Erythroblast (primary cell): ENCODE measurements at regions not wholly inside any gene's neighbourhood (a gene's known extent, or its start where the extent isn't known, plus 50 kb on each side); places are given as distances from the start of the nearest gene placed in this dataset.

ENCODE experiments used
- GATA1 ChIP-seq: IDR thresholded peaks from 2 replicates; pipeline ENCODE4 v1.6.1; 2011; ENCODE audit warnings: low read depth, mild to moderate bottlenecking, control low read depth, low read length, moderate library complexity
- POLR2A ChIP-seq: IDR thresholded peaks from 2 replicates; pipeline ENCODE4 v1.6.1; 2011; ENCODE audit warnings: mild to moderate bottlenecking, low read length

- TF ChIP-seq POLR2A (no peak), GATA1 (no peak)
Observed at GRCh38 chr6:164533045-164533362, 776.4 kb downstream of the C6orf118 start.
